Ishikawa (cell line): ENCODE measurements at regions not wholly inside any gene's neighbourhood (a gene's known extent, or its start where the extent isn't known, plus 50 kb on each side); places are given as distances from the start of the nearest gene placed in this dataset.

Source experiments
- CEBPB ChIP-seq: IDR thresholded peaks from 2 replicates; pipeline ENCODE4 v1.6.1; 2012
- CREB1 ChIP-seq: IDR thresholded peaks from 2 replicates; pipeline ENCODE4 v1.6.1; 2012; ENCODE audit warnings: low read depth
- EGR1 ChIP-seq: IDR thresholded peaks from 2 replicates; pipeline ENCODE4 v1.6.1; 2012
- EP300 ChIP-seq: IDR thresholded peaks from 2 replicates; pipeline ENCODE4 v1.6.1; 2012; ENCODE audit warnings: borderline replicate concordance
- FOXM1 ChIP-seq: IDR thresholded peaks from 2 replicates; pipeline ENCODE4 v1.6.1; 2012; ENCODE audit warnings: low read depth, borderline replicate concordance
- MAX ChIP-seq: IDR thresholded peaks from 2 replicates; pipeline ENCODE4 v1.6.1; 2012
- NFIC ChIP-seq: IDR thresholded peaks from 2 replicates; pipeline ENCODE4 v1.6.1; 2012
- RAD21 ChIP-seq: IDR thresholded peaks from 2 replicates; pipeline ENCODE4 v1.6.1; 2012; ENCODE audit warnings: low read depth
- TAF1 ChIP-seq: IDR thresholded peaks from 2 replicates; pipeline ENCODE4 v1.6.1; 2012; ENCODE audit warnings: low read depth, mild to moderate bottlenecking
- TCF12 ChIP-seq: IDR thresholded peaks from 2 replicates; pipeline ENCODE4 v1.6.1; 2012; ENCODE audit warnings: low read depth
- TEAD4 ChIP-seq: IDR thresholded peaks from 2 replicates; pipeline ENCODE4 v1.6.1; 2012
- YY1 ChIP-seq: IDR thresholded peaks from 2 replicates; pipeline ENCODE4 v1.6.1; 2012; ENCODE audit warnings: low read depth
- ZBTB7A ChIP-seq: IDR thresholded peaks from 2 replicates; pipeline ENCODE4 v1.6.1; 2012; ENCODE audit warnings: low read depth
- TF ChIP-seq, protein P1 (sequence below): IDR thresholded peaks from 2 replicates; pipeline ENCODE4 v1.6.1; 2012
- TF ChIP-seq, protein P2 (sequence below): IDR thresholded peaks from 2 replicates; pipeline ENCODE4 v1.6.1; 2012; ENCODE audit warnings: low read depth, mild to moderate bottlenecking

GRCh38 chr9:87818308-87818707 is 64.4 kb upstream of the SPATA31E1 start:
- TF ChIP-seq CREB1 (no peak), TCF12 (no peak), RAD21 (no peak), ZBTB7A (no peak), FOXM1 (no peak), EP300 (no peak), YY1 (no peak), MAX (no peak), TAF1 (no peak)
- TF ChIP-seq, protein P1, sequence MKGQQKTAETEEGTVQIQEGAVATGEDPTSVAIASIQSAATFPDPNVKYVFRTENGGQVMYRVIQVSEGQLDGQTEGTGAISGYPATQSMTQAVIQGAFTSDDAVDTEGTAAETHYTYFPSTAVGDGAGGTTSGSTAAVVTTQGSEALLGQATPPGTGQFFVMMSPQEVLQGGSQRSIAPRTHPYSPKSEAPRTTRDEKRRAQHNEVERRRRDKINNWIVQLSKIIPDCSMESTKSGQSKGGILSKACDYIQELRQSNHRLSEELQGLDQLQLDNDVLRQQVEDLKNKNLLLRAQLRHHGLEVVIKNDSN: no peak

- no peak for TF ChIP-seq FOXM1
- TF ChIP-seq, protein P2, sequence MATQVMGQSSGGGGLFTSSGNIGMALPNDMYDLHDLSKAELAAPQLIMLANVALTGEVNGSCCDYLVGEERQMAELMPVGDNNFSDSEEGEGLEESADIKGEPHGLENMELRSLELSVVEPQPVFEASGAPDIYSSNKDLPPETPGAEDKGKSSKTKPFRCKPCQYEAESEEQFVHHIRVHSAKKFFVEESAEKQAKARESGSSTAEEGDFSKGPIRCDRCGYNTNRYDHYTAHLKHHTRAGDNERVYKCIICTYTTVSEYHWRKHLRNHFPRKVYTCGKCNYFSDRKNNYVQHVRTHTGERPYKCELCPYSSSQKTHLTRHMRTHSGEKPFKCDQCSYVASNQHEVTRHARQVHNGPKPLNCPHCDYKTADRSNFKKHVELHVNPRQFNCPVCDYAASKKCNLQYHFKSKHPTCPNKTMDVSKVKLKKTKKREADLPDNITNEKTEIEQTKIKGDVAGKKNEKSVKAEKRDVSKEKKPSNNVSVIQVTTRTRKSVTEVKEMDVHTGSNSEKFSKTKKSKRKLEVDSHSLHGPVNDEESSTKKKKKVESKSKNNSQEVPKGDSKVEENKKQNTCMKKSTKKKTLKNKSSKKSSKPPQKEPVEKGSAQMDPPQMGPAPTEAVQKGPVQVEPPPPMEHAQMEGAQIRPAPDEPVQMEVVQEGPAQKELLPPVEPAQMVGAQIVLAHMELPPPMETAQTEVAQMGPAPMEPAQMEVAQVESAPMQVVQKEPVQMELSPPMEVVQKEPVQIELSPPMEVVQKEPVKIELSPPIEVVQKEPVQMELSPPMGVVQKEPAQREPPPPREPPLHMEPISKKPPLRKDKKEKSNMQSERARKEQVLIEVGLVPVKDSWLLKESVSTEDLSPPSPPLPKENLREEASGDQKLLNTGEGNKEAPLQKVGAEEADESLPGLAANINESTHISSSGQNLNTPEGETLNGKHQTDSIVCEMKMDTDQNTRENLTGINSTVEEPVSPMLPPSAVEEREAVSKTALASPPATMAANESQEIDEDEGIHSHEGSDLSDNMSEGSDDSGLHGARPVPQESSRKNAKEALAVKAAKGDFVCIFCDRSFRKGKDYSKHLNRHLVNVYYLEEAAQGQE: no peak
- no peak for TF ChIP-seq RAD21
- no peak for TF ChIP-seq NFIC
- no peak for TF ChIP-seq EGR1
- TF ChIP-seq CEBPB: no peak
- no peak for TF ChIP-seq ZBTB7A
- TF ChIP-seq MAX: no peak
- TF ChIP-seq TAF1: no peak
- TF ChIP-seq EP300: no peak
- TF ChIP-seq, protein P1: no peak
- no peak for TF ChIP-seq TCF12
- no peak for TF ChIP-seq YY1
- no peak for TF ChIP-seq TEAD4
- no peak for TF ChIP-seq CREB1
Measured at GRCh38 chr9:87824216-87824875, 58.3 kb upstream of the SPATA31E1 start.

DNA sequence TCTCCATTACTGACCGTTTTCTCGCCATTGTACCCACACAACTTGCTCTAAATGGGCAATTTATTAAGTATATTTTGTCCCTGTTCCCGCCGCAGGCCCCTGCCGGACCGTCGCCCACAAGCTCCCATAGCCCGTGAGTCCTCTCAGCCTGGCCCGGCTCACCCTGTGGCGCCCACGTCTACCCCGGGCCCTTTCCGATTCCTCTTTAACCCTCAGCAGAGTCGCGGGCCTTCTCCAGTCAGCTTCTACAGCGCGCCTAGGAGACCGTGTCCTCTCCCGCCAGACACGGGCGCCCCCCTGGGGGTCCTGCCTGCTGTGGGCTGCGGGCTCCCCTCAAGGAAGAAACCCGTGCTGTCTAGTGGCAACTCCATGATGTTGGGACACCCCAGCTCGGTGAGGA is 57.8 kb upstream of the SPATA31E1 start:
- no peak for TF ChIP-seq EGR1
- no peak for TF ChIP-seq RAD21
- no peak for TF ChIP-seq YY1
- no peak for TF ChIP-seq TCF12
- TF ChIP-seq EP300: no peak
- TF ChIP-seq MAX: no peak
- no peak for TF ChIP-seq CREB1
- no peak for TF ChIP-seq FOXM1
- TF ChIP-seq CEBPB: no peak
- no peak for TF ChIP-seq TAF1
- TF ChIP-seq, protein P2: no peak
- TF ChIP-seq, protein P1: no peak
- TF ChIP-seq NFIC: no peak
- TF ChIP-seq ZBTB7A: no peak
- TF ChIP-seq TEAD4: no peak

DNA sequence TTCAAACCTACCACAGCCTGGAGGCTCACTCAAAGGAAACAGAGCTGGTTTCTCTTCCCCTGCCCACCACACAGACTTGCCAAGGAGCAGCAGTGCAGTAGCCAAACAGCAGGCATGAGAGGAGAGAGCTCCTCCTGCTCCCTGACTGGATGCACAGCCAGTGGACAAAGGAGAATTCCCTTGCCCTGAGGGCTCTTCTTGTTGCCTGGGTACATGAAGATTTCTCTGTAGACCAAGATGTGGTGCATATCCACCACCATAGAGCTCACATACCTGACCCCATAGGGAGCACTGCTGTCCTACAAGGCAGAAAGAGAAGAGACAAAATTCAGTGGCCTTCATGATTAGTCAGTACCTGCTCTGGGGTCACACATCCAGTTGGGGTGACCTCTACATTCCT is 56.3 kb upstream of the SPATA31E1 start:
- TF ChIP-seq ZBTB7A: no peak

DNA sequence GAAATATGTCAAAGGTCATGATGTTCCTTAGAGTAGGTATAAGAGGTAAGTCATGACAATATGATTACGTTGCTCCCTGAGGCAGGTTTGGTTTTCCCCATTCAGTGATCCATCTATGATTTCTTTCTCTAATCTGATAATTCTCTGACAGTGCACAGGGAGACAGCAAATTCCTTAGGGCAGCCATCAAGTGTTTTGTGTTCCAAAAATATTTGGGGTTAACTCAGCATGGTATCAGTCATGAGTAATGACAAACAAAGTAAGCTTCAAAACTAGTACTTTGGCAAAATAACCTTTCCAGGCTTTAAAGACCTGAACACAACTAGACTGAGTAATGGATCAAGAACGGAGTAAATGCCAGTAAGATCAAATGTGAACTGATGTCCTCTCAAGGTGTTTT is 55.3 kb upstream of the SPATA31E1 start:
- TF ChIP-seq YY1 (no peak), CREB1 (no peak), EP300 (no peak), EGR1 (no peak), TCF12 (no peak), FOXM1 (no peak)
- TF ChIP-seq, protein P2: no peak
- TF ChIP-seq, protein P1: no peak
